Thyroid gland (tissue), 4 donors: ENCODE measurements at regions not wholly inside any gene's neighbourhood (a gene's known extent, or its start where the extent isn't known, plus 50 kb on each side); places are given as distances from the start of the nearest gene placed in this dataset.

Experiments
- POLR2A ChIP-seq, 2 donors: fragments of 450-650 bp; IDR thresholded peaks; one replicate each; pipeline ENCODE4 v1.6.1; 2017; ENCODE audit warnings: antibody characterized with exemption in 2 of 2, mild to moderate bottlenecking in 2 of 2, moderate library complexity in 1 of 2
- TF ChIP-seq, protein P1 (sequence below), 6 experiments: fragments of 200-600 bp in 3 of 6; fragments of 450-650 bp in 3 of 6; sonication (generic) in 3 of 6; IDR thresholded peaks; one replicate each; pipeline ENCODE4 v1.5.1; 2016 to 2019; ENCODE audit warnings: antibody characterized with exemption in 6 of 6, mild to moderate bottlenecking in 2 of 6, inconsistent platforms in 1 of 6, moderate library complexity in 1 of 6

DNA sequence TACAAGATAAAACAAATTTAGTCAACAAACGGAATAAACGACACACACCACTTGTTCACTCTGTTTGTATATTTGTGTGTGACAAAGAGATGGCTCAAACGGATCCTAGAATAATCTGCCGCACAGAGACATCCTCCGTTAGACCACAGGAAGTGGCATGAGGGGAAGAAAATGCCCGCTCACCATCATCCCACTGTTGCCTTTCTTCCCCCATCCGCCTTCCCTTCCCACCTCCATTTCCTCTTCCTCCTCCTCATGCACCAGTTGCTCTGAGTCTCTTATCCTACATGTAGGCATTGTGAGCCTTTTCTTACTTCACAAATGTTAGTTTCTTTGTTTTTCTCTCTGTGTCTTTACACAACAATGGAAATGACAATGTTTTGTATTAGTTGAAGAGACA, 228.5 kb upstream of the SMIM21 start:
- TF ChIP-seq, protein P1, sequence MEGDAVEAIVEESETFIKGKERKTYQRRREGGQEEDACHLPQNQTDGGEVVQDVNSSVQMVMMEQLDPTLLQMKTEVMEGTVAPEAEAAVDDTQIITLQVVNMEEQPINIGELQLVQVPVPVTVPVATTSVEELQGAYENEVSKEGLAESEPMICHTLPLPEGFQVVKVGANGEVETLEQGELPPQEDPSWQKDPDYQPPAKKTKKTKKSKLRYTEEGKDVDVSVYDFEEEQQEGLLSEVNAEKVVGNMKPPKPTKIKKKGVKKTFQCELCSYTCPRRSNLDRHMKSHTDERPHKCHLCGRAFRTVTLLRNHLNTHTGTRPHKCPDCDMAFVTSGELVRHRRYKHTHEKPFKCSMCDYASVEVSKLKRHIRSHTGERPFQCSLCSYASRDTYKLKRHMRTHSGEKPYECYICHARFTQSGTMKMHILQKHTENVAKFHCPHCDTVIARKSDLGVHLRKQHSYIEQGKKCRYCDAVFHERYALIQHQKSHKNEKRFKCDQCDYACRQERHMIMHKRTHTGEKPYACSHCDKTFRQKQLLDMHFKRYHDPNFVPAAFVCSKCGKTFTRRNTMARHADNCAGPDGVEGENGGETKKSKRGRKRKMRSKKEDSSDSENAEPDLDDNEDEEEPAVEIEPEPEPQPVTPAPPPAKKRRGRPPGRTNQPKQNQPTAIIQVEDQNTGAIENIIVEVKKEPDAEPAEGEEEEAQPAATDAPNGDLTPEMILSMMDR (IDR thresholded peaks at IDR 0.05): no peak
- TF ChIP-seq POLR2A (IDR thresholded peaks at IDR 0.05): no peak
